NCI-H146 (cell line): ENCODE measurements at regions not wholly inside any gene's neighbourhood (a gene's known extent, or its start where the extent isn't known, plus 50 kb on each side); places are given as distances from the start of the nearest gene placed in this dataset.
"Not testable (repeated sequence)": the region's sequence is repeated elsewhere in the genome, so short reads cannot be mapped to it uniquely, and the experiment has no call there.

ENCODE experiments used
- DNase-seq: peaks from one replicate; lab custom pipeline; 2025; lab: John Stamatoyannopoulos, UW

DNA sequence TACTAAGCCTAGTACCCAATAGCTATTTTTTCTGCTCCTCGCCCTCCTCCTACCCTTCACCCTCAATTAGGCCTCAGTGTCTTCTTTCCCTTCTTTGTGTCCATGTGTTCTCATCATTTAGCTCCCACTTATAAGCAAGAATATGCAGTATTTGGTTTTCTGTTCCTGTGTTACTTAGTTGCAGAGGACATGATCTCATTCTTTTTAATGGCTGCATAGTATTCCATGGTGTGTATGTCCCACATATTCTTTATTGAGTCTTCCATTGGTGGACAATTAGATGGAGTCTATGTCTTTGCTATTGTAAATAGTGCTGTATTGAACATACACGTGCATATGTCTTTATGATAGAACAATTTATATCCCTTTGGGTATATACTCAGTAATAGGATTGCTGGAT is 106.9 kb upstream of the NR5A2 start:
- DNase-seq: no peak

DNA sequence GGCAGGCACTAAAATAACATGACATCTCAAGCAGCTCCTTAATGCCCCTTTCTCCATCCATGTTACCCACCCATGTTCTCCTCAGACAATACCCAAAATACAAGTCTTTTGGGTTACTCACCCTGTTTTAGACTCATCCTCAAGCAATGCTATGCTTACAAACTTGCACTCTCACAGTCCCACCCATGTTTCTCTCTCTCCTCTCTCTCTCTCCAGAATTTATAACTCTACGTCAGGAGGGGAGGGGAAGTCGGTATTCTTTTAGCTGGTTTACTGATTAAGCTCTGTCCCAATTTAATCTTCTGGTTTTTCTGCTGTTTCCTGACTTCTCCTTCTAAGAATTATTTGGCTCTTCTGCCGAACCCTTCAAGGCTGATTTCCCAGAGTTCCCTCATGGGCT is 98.0 kb upstream of the NR5A2 start:
- no peak for DNase-seq

DNA sequence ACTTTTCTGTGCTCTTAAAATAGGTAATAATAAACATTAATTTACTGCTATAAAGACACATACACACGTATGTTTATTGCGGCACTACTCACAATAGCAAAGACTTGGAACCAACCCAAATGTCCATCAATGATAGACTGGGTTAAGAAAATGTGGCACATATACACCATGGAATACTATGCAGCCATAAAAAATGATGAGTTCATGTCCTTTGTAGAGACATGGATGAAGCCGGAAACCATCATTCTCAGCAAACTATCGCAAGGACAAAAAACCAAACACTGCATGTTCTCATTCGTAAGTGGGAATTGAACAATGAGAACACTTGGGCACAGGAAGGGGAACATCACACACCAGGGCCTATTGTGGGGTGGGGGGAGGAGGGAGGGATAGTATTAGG is 97.4 kb upstream of the NR5A2 start:
- not testable (repeated sequence) for DNase-seq

DNA sequence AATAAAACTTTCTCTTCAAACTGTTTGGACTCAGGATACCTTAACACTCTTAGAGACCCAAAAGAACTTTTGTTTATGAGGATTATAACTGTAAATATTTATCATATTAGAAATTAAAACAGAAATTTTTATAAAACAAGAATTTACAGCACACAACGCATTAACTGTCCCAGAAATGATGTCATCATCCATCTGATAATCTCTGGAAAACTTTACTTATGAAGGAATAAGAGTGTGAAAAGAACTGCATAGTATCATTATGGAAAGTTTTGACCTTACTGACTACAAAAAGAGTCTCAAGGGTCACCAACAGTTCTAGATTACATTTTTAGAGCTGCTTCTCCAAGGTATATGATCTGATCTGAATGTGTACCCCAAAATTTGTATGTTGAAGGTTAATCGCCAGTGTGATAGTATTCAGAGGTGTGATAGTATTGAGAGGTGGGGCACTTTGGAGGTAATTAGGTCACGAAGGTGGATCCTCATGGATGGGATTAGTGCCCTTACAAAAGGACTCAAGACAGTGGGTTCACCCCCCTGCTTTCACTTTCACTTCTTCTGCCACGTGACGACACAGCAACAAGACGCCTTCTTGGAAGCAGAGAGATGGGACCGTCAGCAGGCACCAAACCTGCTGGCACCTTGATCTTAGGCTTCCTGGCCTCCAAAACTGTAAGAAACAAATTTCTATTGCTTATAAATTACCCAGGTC is 95.7 kb upstream of the NR5A2 start:
- DNase-seq: no peak

DNA sequence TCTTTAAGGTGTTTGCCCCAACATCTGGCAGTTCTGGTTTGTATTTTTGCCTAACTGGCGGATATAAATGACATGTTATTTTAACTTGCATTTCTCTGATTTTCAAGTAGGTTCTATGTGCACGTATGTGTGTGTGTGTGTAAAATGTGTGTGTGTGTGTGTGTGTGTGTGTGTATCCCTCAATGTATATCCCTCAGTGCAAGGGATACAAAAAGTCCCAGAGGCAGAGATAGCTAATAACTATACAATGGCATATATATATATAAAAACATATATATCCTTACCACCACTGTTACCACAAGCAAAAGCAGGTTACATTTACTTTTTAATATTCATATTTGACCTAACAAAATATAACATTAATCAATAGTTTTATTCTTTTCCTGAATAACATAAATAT is 95.0 kb upstream of the NR5A2 start:
- no peak for DNase-seq

DNA sequence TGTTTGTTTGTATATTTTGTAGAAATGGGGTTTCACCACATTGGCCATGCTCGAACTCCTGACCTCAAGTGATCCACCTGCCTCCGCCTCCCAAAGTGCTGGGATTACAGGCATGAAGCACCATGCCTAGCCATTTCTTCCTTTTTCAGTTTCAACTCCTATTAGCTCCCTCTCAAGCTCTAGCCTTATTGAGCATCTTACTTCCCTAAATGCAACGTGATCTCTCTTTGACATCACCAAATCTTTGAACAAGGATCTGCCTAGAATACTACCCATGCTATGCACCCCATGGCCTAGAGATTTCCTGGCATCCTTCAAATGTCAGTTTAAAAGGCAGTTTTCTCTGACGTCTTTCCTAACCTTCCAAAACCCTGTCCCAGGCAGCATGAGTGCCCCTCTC is 91.1 kb upstream of the NR5A2 start:
- no peak for DNase-seq

DNA sequence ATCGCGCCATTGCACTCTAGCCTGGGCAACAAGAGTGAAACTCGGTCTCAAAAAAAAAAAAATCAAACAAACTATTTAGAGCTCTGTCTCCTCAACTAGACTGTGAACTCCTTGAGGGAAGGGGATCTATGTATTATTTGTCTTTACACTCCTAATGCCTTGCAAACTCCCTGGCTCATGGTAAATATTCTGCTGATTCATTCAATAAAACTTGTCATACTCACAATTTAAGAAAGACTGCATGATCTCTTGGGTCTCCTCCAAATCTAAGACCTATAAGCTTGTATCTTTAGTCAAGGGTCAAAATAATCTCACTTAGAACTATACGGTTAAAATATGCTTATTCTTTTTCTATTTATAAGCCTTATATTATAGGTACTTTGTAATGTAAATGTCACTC is 90.3 kb upstream of the NR5A2 start:
- no peak for DNase-seq

DNA sequence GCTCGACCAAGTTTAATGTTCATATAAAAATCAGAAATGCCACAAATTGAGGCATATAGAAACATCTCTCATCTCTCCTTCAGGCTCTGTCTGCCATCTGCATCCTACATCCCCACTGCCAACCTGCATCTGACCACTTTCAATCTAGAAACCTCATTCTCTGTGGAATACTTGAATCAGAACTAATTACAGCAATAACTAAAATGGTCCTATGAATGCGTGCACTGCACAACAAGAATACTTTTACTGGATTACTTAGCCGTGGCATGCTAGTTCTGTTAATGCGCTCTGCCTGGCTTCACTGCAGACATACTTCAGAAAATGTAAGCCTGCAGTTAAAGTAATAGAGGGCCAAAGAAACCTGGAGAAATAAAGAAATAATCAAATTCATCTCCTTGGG is 89.8 kb upstream of the NR5A2 start:
- no peak for DNase-seq

DNA sequence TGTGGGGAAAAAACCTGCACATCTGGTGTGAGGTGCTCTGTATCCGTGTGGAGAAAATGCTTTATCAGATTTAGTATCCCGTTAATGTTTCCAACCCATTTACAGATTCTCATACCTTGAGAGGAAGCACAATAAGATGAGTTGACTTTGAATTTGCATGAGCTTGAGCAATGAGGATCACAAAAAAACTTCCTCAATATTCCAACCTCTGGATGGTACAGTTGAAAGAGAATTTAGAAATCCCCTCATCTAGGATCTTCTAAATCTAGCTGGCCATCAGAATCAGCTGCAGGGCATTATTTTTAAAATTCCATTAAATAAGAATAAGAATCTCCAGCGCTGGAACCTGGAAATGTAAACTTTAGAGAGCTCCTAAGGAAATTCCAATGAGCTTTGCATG is 82.5 kb upstream of the NR5A2 start:
- no peak for DNase-seq

DNA sequence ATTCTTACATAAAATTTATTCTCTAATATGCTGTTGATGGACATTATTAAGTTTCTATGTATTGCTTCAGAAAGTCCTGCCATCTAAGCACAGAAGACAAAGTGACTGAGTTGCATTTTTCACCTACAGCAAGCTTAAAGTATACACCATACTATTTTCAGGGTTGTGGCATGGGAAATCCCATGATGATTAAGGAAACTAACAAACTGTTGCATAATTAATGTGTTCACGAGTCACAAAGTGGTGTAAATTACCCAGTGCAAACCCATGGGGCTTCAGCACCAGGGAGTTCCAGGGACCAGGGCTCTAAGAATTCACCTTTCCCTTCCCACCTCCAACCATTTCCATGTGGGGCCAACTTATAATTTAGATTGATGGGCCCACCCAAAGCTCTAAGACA is 81.9 kb upstream of the NR5A2 start:
- no peak for DNase-seq

DNA sequence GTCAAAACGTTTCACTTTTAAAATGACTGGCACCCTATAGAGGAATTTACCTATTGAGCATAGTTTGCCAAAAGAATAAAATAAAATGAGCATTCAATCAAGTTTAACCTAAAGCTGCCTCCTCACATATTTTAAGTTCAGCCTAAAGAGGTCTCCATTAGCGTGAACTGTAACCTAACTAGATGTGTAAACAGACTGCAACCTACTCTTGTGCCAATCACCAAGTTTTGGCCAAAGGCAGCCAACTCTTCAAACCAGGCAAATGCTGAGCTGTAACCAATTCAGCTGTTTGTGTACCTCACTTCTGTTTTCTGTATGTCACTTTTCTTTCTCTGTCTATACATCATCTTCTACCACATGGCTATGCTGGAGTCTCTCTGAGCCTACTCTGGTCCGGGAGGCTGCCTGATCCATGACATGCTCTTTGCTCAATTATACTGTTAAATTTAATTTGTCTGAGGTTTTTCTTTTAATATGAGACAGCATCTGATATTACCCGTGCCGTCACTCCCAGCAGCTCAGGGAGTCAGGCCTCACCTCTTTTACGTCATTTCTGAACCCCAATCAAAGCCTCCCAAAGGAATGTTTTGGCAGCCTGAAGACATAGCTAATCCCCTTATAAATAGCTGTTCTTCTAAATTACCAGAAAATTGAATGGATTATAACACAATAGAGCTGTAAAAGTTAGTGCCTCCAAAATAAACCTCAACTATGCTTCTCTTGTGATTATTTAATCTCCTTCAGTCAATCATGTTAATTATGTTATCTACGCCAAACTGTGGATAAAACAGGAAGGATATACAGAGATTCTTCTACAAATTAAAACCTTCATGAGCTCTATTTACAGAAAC is 81.0 kb upstream of the NR5A2 start:
- DNase-seq: no peak

DNA sequence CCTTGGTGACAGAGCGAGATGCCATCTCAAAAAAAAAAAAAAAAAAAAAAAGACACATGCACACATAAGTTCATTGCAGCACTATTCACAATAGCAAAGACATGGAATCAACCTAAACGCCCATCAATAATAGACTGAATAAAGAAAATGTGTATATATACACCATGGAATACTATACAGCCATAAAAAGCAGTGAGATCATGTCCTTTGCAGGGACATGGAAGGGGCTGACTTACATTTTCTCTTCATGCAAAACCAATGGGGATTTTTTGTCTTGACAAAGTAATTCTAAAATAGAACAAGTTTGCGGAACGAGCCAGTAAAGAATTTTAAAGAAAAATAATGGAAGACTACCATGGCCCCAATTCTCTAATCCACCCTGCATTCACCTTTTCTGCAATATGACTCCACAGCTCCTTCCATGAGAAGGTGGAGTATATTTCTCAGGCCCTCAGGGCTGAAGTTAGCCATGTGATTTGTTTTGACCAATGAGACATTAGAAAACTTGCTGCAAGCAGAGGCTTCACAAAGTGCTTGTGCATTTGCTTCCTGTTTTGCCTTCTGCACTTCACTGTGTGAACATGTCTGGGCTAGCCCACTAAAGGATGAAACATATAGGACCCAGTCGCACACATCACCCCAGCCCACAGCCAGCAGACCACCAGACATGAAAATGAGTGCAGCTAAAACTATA is 78.8 kb upstream of the NR5A2 start:
- DNase-seq: no peak

DNA sequence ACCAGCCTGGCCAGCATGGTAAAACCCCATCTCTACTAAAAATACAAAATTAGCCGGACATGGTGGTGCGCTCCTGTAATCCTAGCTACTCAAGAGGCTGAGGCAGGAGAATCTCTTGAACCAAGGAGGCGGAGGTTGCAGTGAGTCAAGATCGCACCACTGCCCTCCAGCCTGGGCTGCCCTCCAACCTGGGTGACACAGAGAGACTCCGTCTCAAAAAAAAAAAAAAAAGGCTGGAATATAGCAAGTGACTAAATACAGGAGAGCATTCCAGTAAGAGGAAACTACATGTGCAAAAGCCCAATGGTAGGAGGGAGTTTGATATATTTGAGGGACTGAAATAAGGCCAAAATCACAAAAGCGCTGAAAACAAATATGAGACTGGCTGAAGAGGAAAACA is 76.5 kb upstream of the NR5A2 start:
- DNase-seq: not testable (repeated sequence)

DNA sequence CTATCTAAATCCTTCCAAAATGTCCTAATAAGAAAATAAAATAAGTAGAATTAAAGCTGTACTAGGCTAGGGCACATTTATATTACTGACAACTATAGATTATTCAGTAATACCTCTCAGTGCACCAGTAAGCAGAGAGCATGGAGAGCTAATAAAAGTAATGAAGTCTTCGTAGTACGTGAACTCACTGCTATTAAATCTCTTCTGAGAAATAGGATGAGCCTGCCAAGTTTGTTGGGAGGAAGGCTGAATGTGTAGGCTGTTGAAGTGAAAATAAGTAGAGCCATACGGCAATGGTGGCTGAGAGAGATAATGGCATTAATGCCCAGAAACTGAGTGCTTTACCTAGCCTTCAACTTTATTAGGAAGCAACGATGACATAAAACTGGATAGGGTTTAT is 73.9 kb upstream of the NR5A2 start:
- no peak for DNase-seq

DNA sequence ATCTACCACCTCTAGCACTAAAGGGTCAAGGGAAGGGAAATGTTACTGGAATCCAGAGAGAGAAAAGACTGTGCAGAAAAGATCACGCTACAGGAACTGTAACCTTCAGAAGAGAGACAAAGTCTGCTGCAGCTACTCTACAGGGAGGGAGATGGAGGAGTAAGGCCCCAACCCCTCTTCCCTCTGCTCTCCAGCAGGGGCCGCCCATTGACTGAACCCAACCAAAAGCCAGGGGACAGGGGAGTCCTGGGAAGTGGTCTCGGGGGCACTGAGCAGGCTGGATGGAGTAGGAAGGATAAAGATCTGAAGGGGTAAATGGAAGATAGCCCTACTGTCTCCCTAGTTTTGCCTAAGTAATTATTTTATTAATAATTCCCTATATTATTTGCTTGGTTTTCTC is 72.8 kb upstream of the NR5A2 start:
- DNase-seq: no peak

DNA sequence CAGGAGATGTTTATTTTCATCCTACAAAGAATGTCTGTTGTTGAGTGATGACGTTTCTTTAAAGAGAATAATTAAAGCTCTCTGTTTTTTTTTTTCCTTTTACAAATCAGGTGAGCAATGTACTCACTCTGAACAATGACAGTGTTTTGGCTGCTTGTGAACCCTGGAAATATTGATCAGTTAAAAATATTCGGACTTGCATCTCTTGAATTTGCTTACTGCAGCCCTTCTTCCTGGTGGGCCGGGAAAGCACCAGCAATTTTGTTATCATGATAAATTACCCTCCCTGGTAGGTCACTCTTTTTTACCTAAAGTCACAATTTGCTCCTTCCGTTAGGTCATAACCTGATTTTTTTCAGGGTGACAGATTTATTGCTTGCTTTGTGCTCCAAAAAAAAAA is 72.3 kb upstream of the NR5A2 start:
- DNase-seq: no peak

DNA sequence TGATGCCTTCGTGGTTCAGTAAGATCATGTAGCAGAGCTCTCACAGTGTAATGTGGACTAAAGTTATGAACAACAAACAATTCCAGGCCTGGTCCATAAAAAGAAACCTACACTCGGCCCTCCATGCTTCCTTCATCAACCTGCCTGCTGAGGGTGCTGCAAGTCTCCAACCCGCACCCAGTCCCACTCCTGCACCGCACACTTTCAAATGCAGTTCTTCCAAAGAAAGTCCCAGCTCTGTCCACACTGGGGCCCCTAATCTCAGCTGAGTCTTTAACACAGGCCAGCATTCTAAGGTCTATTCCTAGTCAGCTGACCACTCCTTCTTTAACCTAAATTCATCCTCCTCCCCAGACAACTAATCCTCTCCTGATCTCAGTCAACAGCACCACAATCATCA is 71.5 kb upstream of the NR5A2 start:
- DNase-seq: no peak

DNA sequence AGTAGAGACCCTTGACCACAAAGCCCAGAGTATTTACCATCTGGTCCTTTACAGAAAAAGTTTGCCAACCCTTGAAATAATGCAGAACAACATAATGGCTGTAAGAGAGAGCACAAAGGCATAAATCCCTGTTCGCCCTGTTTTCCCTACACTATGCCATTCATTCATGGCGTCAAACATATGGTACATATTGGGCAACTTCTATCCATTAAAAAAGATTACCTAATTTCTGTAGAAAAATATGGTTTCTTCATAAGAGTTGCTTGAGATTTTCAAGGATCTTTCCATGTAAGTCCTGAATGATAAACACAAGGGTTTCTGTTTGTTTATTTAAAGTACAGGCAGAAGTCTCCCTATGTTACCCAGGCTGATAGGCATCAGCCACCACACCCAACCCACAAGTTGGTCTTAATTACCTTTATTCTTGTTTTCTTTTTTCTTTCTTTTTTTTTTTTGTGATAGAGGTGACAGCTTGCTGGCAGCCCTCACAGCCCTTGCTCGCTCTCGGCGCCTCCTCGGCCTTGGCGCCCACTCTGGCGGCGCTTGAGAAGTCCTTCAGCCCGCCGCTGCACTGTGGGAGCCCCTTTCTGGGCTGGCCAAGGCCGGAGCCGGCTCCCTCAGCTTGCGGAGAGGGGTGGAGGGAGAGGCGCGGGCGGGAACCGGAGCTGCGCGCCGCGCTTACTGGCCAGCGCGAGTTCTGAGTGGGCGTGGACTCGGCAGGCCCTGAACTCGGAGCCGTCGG is 68.3 kb upstream of the NR5A2 start:
- DNase-seq: no peak

DNA sequence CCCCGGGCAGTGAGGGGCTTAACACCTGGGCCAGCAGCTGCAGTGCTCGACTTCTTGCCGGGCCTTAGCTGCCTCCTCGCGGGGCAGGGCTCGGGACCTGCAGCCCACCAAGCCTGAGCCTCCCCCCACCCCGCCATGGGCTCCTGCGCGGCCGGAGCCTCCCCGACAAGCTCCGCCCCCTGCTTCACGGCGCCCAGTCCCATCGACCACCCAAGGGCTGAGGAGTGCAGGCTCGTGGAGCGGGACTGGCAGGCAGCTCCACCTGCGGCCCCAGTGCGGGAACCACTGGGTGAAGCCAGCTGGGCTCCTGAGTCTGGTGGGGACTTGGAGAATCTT is 67.8 kb upstream of the NR5A2 start:
- no peak for DNase-seq

DNA sequence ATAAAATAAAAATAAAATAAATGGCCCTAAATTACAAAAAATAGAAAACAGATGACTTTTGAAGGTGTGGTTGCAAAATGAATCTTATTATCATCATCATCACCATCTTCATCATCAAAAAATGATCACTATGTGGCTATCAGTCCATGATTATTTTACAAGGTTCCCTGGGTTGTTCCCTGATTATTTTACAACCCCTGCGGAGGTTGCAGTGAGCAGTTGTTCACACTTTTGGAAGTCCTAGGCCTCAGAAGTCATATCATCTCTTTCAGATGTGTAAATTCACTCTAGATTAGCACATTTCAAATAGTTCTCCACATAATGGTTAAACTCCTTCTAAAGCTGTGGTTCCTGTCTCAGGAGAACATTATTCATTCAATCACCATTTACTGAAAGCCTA is 57.4 kb upstream of the NR5A2 start:
- no peak for DNase-seq

DNA sequence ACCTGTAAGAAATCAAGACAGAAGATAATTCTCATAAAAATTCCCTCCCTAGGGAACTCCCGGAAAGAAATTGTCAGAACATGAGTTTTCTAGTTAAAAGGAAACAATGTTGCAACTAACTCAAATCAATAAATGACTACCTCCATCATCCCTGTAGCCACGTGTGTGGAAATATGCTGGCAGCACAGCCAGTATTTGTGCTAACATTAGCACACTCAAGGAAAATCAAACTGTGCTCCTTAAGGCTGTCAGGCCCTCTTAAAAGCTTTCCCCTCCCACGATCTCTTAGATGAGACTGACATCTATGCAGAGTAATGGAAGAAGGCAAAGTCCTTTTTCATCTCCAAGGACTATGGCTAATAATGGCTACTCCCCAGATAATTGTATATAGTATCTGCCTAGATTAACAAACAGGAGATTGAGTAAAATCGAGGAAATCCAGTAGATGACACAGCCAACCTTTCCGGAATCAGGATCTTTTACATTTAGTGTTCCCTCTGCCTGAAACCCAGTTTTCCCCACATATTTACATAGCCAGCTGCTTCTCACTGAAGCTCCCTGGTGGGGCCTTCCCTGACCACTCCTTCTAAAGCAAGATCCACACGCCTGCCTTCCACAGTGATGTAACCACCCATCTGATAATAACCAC is 50.9 kb upstream of the NR5A2 start:
- no peak for DNase-seq
